NCI-H146 treated with DMSO at 0.1 percent for 48 hours (cell line): ENCODE measurements at regions not wholly inside any gene's neighbourhood (a gene's known extent, or its start where the extent isn't known, plus 50 kb on each side); places are given as distances from the start of the nearest gene placed in this dataset.
"Not testable (repeated sequence)": the region's sequence is repeated elsewhere in the genome, so short reads cannot be mapped to it uniquely, and the experiment has no call there.

Source experiments
- DNase-seq: peaks from one replicate; lab custom pipeline; 2025; ENCODE audit not compliant: unreplicated experiment; lab: John Stamatoyannopoulos, UW

GRCh38 chr4:19539201-19539600 lies 712.5 kb upstream of the SLIT2 start:
- no peak for DNase-seq

GRCh38 chr4:19534159-19534558 lies 717.5 kb upstream of the SLIT2 start:
- DNase-seq = no peak

GRCh38 chr4:19531906-19532848 lies 719.5 kb upstream of the SLIT2 start:
- no peak for DNase-seq

GRCh38 chr4:19523964-19524363 lies 727.7 kb upstream of the SLIT2 start:
- no peak for DNase-seq

- DNase-seq = no peak
Measured at GRCh38 chr4:19522966-19523365, 728.7 kb upstream of the SLIT2 start.

GRCh38 chr4:19520939-19521520 lies 730.7 kb upstream of the SLIT2 start:
- no peak for DNase-seq

- DNase-seq = no peak
Measured at GRCh38 chr4:19514276-19515070, 737.2 kb upstream of the SLIT2 start.

GRCh38 chr4:19512086-19512485 lies 739.6 kb upstream of the SLIT2 start:
- no peak for DNase-seq

- no peak for DNase-seq
Measured at GRCh38 chr4:19510993-19511392, 740.7 kb upstream of the SLIT2 start.

GRCh38 chr4:19508442-19508841 lies 743.3 kb upstream of the SLIT2 start:
- no peak for DNase-seq

- no peak for DNase-seq
Measured at GRCh38 chr4:19497705-19498104, 754.0 kb upstream of the SLIT2 start.

- no peak for DNase-seq
Measured at GRCh38 chr4:19496756-19497155, 754.9 kb upstream of the SLIT2 start.

GRCh38 chr4:19494961-19495360 lies 756.7 kb upstream of the SLIT2 start:
- DNase-seq = no peak

GRCh38 chr4:19492606-19493005 lies 759.1 kb upstream of the SLIT2 start:
- DNase-seq = no peak

GRCh38 chr4:19486400-19486799 lies 765.3 kb upstream of the SLIT2 start:
- no peak for DNase-seq

GRCh38 chr4:19478791-19479190 lies 772.9 kb upstream of the SLIT2 start:
- DNase-seq = no peak

GRCh38 chr4:19473569-19473968 lies 778.1 kb upstream of the SLIT2 start:
- no peak for DNase-seq

- no peak for DNase-seq
Measured at GRCh38 chr4:19472666-19473065, 779.0 kb upstream of the SLIT2 start.

GRCh38 chr4:19470001-19470400 lies 781.7 kb upstream of the SLIT2 start:
- DNase-seq = not testable (repeated sequence)

- no peak for DNase-seq
Measured at GRCh38 chr4:19462117-19462516, 789.6 kb upstream of the SLIT2 start.

- peak; percentile 68 for DNase-seq
Measured at GRCh38 chr4:19455850-19456602, 795.7 kb upstream of the SLIT2 start.
